Neutrophil (primary cell): ENCODE measurements at regions not wholly inside any gene's neighbourhood (a gene's known extent, or its start where the extent isn't known, plus 50 kb on each side); places are given as distances from the start of the nearest gene placed in this dataset.
"Not testable (repeated sequence)": the region's sequence is repeated elsewhere in the genome, so short reads cannot be mapped to it uniquely, and the experiment has no call there.

Experiments
- H3K27ac ChIP-seq: fragments of 200-600 bp; sonication (generic); 2 replicates; pipeline ENCODE4 v1.5.1; 2016; ENCODE audit warnings: mild to moderate bottlenecking, moderate library complexity
- H3K27me3 ChIP-seq: fragments of 200-600 bp; sonication (generic); 2 replicates; pipeline ENCODE4 v1.6.0; 2016; ENCODE audit warnings: mild to moderate bottlenecking
- H3K36me3 ChIP-seq: fragments of 200-600 bp; sonication (generic); 2 replicates; pipeline ENCODE4 v1.5.1; 2017
- H3K4me1 ChIP-seq, 2 experiments: fragments of 200-600 bp in 1 of 2; sonication (generic) in 1 of 2; 1 replicate in 1 of 2; 2 replicates in 1 of 2; pipeline versions ENCODE4 v1.5.1 to v1.6.1; 2013 to 2016; ENCODE audit warnings: low read depth in 1 of 2, low read length in 1 of 2, mild to moderate bottlenecking in 1 of 2, moderate library complexity in 1 of 2; ENCODE audit not compliant: control insufficient read depth in 1 of 2, insufficient read depth in 1 of 2
- H3K4me3 ChIP-seq, 2 experiments: fragments of 200-600 bp in 1 of 2; sonication (generic) in 1 of 2; 1 replicate in 1 of 2; 2 replicates in 1 of 2; pipeline ENCODE4 v1.5.1; 2013 to 2016; ENCODE audit warnings: low read depth in 1 of 2, low read length in 1 of 2, mild to moderate bottlenecking in 1 of 2, moderate library complexity in 1 of 2
- H3K9me3 ChIP-seq: fragments of 200-600 bp; sonication (generic); 2 replicates; pipeline ENCODE4 v1.5.1; 2016
- CTCF ChIP-seq: fragments of 200-600 bp; sonication (generic); IDR thresholded peaks from 2 replicates; pipeline ENCODE4 v1.5.1; 2016; ENCODE audit warnings: antibody characterized with exemption

- no peaks in the 10 kb centered on the region for H3K36me3 ChIP-seq
- H3K27ac ChIP-seq = no peak overlapping the region
- no peak overlapping the region for H3K4me3 ChIP-seq
Measured at GRCh38 chr3:8320711-8321458, 180.7 kb upstream of the LMCD1 start.

GRCh38 chr3:8324747-8325146 is 176.9 kb upstream of the LMCD1 start:
- Histone ChIP-seq H3K36me3 (no peaks in the 10 kb centered on the region), H3K27me3 (no peaks in the 10 kb centered on the region), H3K4me1 (no peaks in the 10 kb centered on the region), H3K4me3 (no peak overlapping the region), H3K9me3 (no peaks in the 10 kb centered on the region), H3K27ac (no peak overlapping the region)
- TF ChIP-seq CTCF = no peak

More at GRCh38 chr3:8320711-8321458, 180.7 kb upstream of the LMCD1 start:
- no peaks in the 10 kb centered on the region for H3K27me3 ChIP-seq
- TF ChIP-seq CTCF = no peak
- H3K9me3 ChIP-seq = no peaks in the 10 kb centered on the region
- no peaks in the 10 kb centered on the region for H3K4me1 ChIP-seq

- Histone ChIP-seq H3K4me3 (no peak overlapping the region), H3K9me3 (no peaks in the 10 kb centered on the region), H3K4me1 (no peaks in the 10 kb centered on the region), H3K27ac (no peak overlapping the region), H3K36me3 (no peaks in the 10 kb centered on the region), H3K27me3 (no peaks in the 10 kb centered on the region)
- no peak for TF ChIP-seq CTCF
Measured at GRCh38 chr3:8325306-8325705, 176.3 kb upstream of the LMCD1 start.

- H3K9me3 ChIP-seq, H3K27ac ChIP-seq, H3K36me3 ChIP-seq, H3K4me1 ChIP-seq, H3K27me3 ChIP-seq, H3K4me3 ChIP-seq: not testable (repeated sequence)
Measured at GRCh38 chr3:8325833-8326232, 175.8 kb upstream of the LMCD1 start.

- TF ChIP-seq CTCF = no peak
- Histone ChIP-seq H3K4me1 (no peaks in the 10 kb centered on the region), H3K27ac (no peak overlapping the region), H3K36me3 (no peaks in the 10 kb centered on the region), H3K27me3 (no peaks in the 10 kb centered on the region), H3K9me3 (no peaks in the 10 kb centered on the region), H3K4me3 (no peak overlapping the region)
Measured at GRCh38 chr3:8327739-8328138, 173.9 kb upstream of the LMCD1 start.

GRCh38 chr3:8328967-8329366 is 172.7 kb upstream of the LMCD1 start:
- Histone ChIP-seq H3K27ac (no peak overlapping the region), H3K4me1 (no peaks in the 10 kb centered on the region), H3K27me3 (no peaks in the 10 kb centered on the region), H3K36me3 (no peaks in the 10 kb centered on the region), H3K4me3 (no peak overlapping the region), H3K9me3 (no peaks in the 10 kb centered on the region)
- TF ChIP-seq CTCF = no peak
